HL-60 (cell line): ENCODE measurements at regions not wholly inside any gene's neighbourhood (a gene's known extent, or its start where the extent isn't known, plus 50 kb on each side); places are given as distances from the start of the nearest gene placed in this dataset.

Experiments used
- CTCF ChIP-seq: IDR thresholded peaks from one replicate; pipeline ENCODE4 v1.5.1; 2011; ENCODE audit warnings: low read length, control low read depth, inconsistent platforms; ENCODE audit not compliant: insufficient read depth
- POLR2AphosphoS5 ChIP-seq: IDR thresholded peaks from 2 replicates; pipeline ENCODE4 v1.6.1; 2012; ENCODE audit warnings: low read depth
- REST ChIP-seq: IDR thresholded peaks from 2 replicates; pipeline ENCODE4 v1.6.1; 2012; ENCODE audit warnings: low read depth; ENCODE audit not compliant: insufficient replicate concordance
- SPI1 ChIP-seq: IDR thresholded peaks from 2 replicates; pipeline ENCODE4 v1.6.1; 2012; ENCODE audit warnings: low read depth, mild to moderate bottlenecking, borderline replicate concordance

- no peak for TF ChIP-seq CTCF
- no peak for TF ChIP-seq POLR2AphosphoS5
- TF ChIP-seq REST, result no peak
- no peak for TF ChIP-seq SPI1
Measured at GRCh38 chr2:5925604-5926003, 233.4 kb downstream of the SOX11 start.
